T-cell (primary cell): ENCODE measurements at regions not wholly inside any gene's neighbourhood (a gene's known extent, or its start where the extent isn't known, plus 50 kb on each side); places are given as distances from the start of the nearest gene placed in this dataset.
A peak's percentile ranks its signal among the peaks of the same experiment; 100 is the strongest.
"Not testable (repeated sequence)": the region's sequence is repeated elsewhere in the genome, so short reads cannot be mapped to it uniquely, and the experiment has no call there.

Experiments
- ATAC-seq, 4 experiments: fragments of 200-7000 bp in 3 of 4; fragments of 150-1000 bp in 1 of 4; cut with Tn5 transposase; replicated peaks in 1 of 4; 1 replicate in 3 of 4; 2 replicates in 1 of 4; pipeline ENCODE4 v1.10.0; 2021; ENCODE audit warnings: moderate library complexity in 3 of 4, mild to moderate bottlenecking in 2 of 4, moderate number of reproducible peaks in 1 of 4
- CTCF ChIA-PET, 2 donors: fragments of 300-600 bp; sonication (Branson Sonifier 250); formaldehyde crosslinking; loops; one replicate each; lab custom pipeline; 2022; ENCODE audit warnings: antibody characterized with exemption in 2 of 2; lab: Charles Lee
- POLR2A ChIA-PET, 2 donors: fragments of 300-600 bp; sonication (Branson Sonifier 250); formaldehyde crosslinking; loops; one replicate each; lab custom pipeline; 2022; ENCODE audit warnings: antibody characterized with exemption in 2 of 2; lab: Charles Lee
- DNase-seq, 35 experiments: peaks; one replicate each; pipeline versions ENCODE4 v3.0.0 to v3.0.0-alpha.2; 2013 to 2023
- H3K27ac ChIP-seq: one replicate; pipeline ENCODE4 v1.5.1; 2013; ENCODE audit warnings: low read length
- H3K27me3 ChIP-seq, 2 experiments: replicated peaks in 1 of 2; 1 replicate in 1 of 2; 2 replicates in 1 of 2; pipeline versions ENCODE4 v1.6.1 to v1.7.0; 2013; ENCODE audit warnings: low read length in 1 of 2, mixed read lengths in 1 of 2; ENCODE audit not compliant: control insufficient read depth in 2 of 2, insufficient read depth in 2 of 2; ENCODE audit errors: extremely low read depth in 1 of 2
- H3K36me3 ChIP-seq, 2 donors: 1 replicate in 1 of 2; 2 replicates in 1 of 2; pipeline versions ENCODE4 v1.6.1 to v1.7.0; 2013; ENCODE audit warnings: low read length in 1 of 2; ENCODE audit not compliant: control insufficient read depth in 2 of 2, insufficient read depth in 1 of 2; ENCODE audit errors: extremely low read depth in 1 of 2
- H3K4me1 ChIP-seq, 2 experiments: 1 replicate in 1 of 2; 2 replicates in 1 of 2; pipeline versions ENCODE4 v1.6.1 to v1.7.0; 2013; ENCODE audit warnings: low read length in 2 of 2, mixed read lengths in 1 of 2; ENCODE audit not compliant: insufficient read depth in 2 of 2, control insufficient read depth in 1 of 2; ENCODE audit errors: extremely low read depth in 1 of 2
- H3K4me3 ChIP-seq, 2 donors: 1 replicate in 1 of 2; 2 replicates in 1 of 2; pipeline versions ENCODE4 v1.5.1 to v1.7.0; 2013; ENCODE audit warnings: mild to moderate bottlenecking in 2 of 2, low read length in 1 of 2, moderate library complexity in 1 of 2; ENCODE audit not compliant: control insufficient read depth in 1 of 2; ENCODE audit errors: extremely low read depth in 1 of 2
- H3K9me3 ChIP-seq: 2 replicates; pipeline ENCODE4 v1.7.0; 2013
- H3K27ac Mint-ChIP-seq, 2 donors: one replicate each; pipeline ENCODE4 v1.8.0; 2020 to 2021; ENCODE audit warnings: mild to moderate bottlenecking in 2 of 2, mixed read lengths in 2 of 2
- H3K27me3 Mint-ChIP-seq, 2 donors: one replicate each; pipeline ENCODE4 v1.8.0; 2021 to 2022; ENCODE audit warnings: mixed read lengths in 2 of 2
- H3K36me3 Mint-ChIP-seq: one replicate; pipeline ENCODE4 v1.8.0; 2021; ENCODE audit warnings: mixed read lengths
- H3K4me1 Mint-ChIP-seq, 3 donors: one replicate each; pipeline ENCODE4 v1.8.0; 2020 to 2022; ENCODE audit warnings: mixed read lengths in 3 of 3, mild to moderate bottlenecking in 1 of 3
- H3K4me3 Mint-ChIP-seq, 3 donors: one replicate each; pipeline ENCODE4 v1.8.0; 2020 to 2022; ENCODE audit warnings: mild to moderate bottlenecking in 3 of 3, mixed read lengths in 3 of 3, moderate library complexity in 3 of 3
- H3K9me3 Mint-ChIP-seq, 3 donors: one replicate each; pipeline ENCODE4 v1.8.0; 2020 to 2022; ENCODE audit warnings: mixed read lengths in 3 of 3
- WGBS: methylation state at CpG from one replicate; pipeline ENCODE4 v1.1.5; 2013; ENCODE audit warnings: missing lambda C conversion rate; ENCODE audit not compliant: insufficient coverage; 5-methylcytosine and 5-hydroxymethylcytosine counted together

DNA sequence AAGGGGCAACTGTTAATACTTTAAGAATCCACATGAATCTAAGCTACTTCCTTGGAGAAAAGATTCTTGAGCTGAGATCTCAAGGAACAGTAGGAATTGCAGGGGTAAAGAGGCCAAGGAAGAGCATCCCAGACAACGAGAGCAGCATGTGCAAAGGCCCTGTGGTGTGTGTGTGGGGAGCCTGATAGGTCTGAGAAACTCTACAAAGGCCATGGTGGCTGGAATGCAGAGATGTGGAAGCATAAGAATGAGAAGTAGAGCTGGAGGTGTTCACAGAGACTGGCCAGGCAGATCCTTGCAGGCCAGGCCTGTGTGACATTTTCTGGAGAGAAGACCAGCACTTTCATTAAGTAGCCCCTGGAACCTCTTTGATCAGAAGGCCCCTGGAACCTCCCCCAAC lies 105.8 kb upstream of the GRK3 start:
- H3K27me3 ChIP-seq, DNase-seq, ATAC-seq, H3K27me3 Mint-ChIP-seq, CTCF ChIA-PET, H3K4me3 Mint-ChIP-seq, H3K27ac Mint-ChIP-seq, H3K4me3 ChIP-seq, H3K9me3 Mint-ChIP-seq, H3K9me3 ChIP-seq, H3K4me1 ChIP-seq, POLR2A ChIA-PET, H3K27ac ChIP-seq: not testable (repeated sequence)
- H3K4me1 Mint-ChIP-seq = peaks cover 11 to 22% (median 15%) of the 10 kb centered on the region in 3 donors
- H3K36me3 ChIP-seq = peaks cover 6 to 46% of the 10 kb centered on the region in 2 donors
- 85% methylated on average over 1 of the region's 1 CpG for WGBS
- H3K36me3 Mint-ChIP-seq = peaks cover 48% of the 10 kb centered on the region

GRCh38 chr22:25460682-25461081 lies 103.8 kb upstream of the GRK3 start:
- H3K4me3 ChIP-seq, POLR2A ChIA-PET, H3K27me3 ChIP-seq, ATAC-seq, H3K4me1 Mint-ChIP-seq, H3K4me3 Mint-ChIP-seq, DNase-seq, H3K4me1 ChIP-seq, H3K27me3 Mint-ChIP-seq, H3K27ac ChIP-seq, H3K9me3 Mint-ChIP-seq, H3K9me3 ChIP-seq, H3K27ac Mint-ChIP-seq, CTCF ChIA-PET: not testable (repeated sequence)
- peaks cover 6 to 37% of the 10 kb centered on the region in 2 donors for H3K36me3 ChIP-seq
- H3K36me3 Mint-ChIP-seq = peaks cover 39% of the 10 kb centered on the region
- no CpG with 5 or more reads among the region's 2 CpGs for WGBS

GRCh38 chr22:25461301-25461700 lies 103.2 kb upstream of the GRK3 start:
- WGBS = 60% methylated on average over 1 of the region's 7 CpGs

DNA sequence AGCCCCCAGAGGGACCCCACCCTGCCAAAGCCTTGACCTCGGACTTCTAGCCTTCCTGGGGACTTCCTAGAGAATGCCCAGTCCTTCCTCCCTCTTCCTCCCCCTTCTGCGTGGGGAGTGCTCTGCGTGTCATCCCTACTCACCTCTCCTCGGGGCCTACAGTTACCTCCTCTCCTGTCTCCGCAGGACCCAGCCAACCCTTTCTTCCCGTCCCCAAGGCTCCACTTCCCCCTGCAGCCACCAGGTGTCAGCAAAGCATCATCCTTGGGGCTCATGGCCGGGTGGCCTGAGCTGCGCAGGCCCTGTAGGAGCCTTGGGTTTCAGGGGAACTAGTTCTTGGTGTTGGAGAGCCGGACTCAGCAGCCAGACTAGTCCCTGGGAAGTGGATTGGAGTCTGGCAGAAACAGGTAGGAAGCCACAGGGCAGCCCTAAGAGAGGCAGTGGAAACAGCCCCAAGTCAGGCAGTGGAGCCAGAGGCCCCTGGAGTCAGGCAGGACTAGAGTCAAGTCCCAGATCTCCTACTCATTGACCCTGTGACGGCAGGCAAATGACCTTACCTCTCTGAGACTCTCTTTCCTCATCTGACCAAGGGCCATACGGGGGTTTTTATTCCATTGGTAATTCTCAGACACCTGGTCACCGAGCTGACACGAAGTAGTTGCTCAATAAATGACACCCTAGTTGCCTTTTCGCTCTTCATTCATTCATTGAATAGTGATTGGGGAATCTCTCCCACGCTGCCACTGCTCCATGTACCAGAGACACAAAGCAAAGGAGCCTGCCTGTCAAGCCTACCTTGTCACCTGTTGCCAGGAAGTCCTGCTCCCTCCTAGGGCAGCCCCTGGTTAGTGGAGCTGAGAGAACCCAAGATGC lies 101.8 kb upstream of the GRK3 start:
- WGBS = 24% methylated on average over 4 of the region's 15 CpGs
- H3K27me3 ChIP-seq, H3K27ac ChIP-seq, H3K4me3 ChIP-seq, H3K9me3 ChIP-seq, H3K4me1 Mint-ChIP-seq, H3K27me3 Mint-ChIP-seq, H3K27ac Mint-ChIP-seq, H3K9me3 Mint-ChIP-seq, H3K4me3 Mint-ChIP-seq, POLR2A ChIA-PET, H3K4me1 ChIP-seq: not testable (repeated sequence)
- H3K36me3 Mint-ChIP-seq = peaks cover 36% of the 10 kb centered on the region
- DNase-seq (peak; percentile 24 to 79 (median 61)), ATAC-seq (peak; percentile 80 to 95 (median 89))
- CTCF ChIA-PET = interaction anchor here (0.6 to 1.3 kb wide), 2 partner anchors 310 kb away, joined by 3 to 4 read pairs; no protein-coding TSS in a partner anchor
- peaks cover 12 to 34% of the 10 kb centered on the region in 2 donors for H3K36me3 ChIP-seq

More at GRCh38 chr22:25461301-25461700, 103.2 kb upstream of the GRK3 start:
- no peak overlapping the region for H3K4me3 ChIP-seq
- no peak for ATAC-seq
- Mint-ChIP-seq H3K36me3 (peaks cover 43% of the 10 kb centered on the region), H3K4me3 (no peak overlapping the region), H3K27me3 (no peaks in the 10 kb centered on the region), H3K27ac (no peak overlapping the region), H3K9me3 (no peaks in the 10 kb centered on the region), H3K4me1 (peaks cover 2 to 7% (median 5%) of the 10 kb centered on the region in 3 donors)
- no peaks in the 10 kb centered on the region for H3K27me3 ChIP-seq
- H3K36me3 ChIP-seq = peaks cover 10 to 36% of the 10 kb centered on the region in 2 donors
- ChIA-PET CTCF (interaction anchor here in 1 of 2 donors (0.6 kb wide), 1 partner anchor 313 kb away, joined by 4 read pairs; no protein-coding TSS in a partner anchor), POLR2A (no interaction called here)
- no peaks in the 10 kb centered on the region for H3K9me3 ChIP-seq
- H3K4me1 ChIP-seq = no peaks in the 10 kb centered on the region
- DNase-seq = no peak
- no peak overlapping the region for H3K27ac ChIP-seq

GRCh38 chr22:25463347-25463628 lies 101.2 kb upstream of the GRK3 start:
- H3K27me3 Mint-ChIP-seq, H3K4me3 Mint-ChIP-seq, DNase-seq, CTCF ChIA-PET, POLR2A ChIA-PET, H3K4me1 Mint-ChIP-seq, H3K9me3 Mint-ChIP-seq, ATAC-seq, H3K9me3 ChIP-seq, H3K4me1 ChIP-seq, H3K27ac Mint-ChIP-seq, H3K4me3 ChIP-seq, H3K27ac ChIP-seq, H3K27me3 ChIP-seq: not testable (repeated sequence)
- peaks cover 12 to 32% of the 10 kb centered on the region in 2 donors for H3K36me3 ChIP-seq
- no CpG with 5 or more reads among the region's 8 CpGs for WGBS
- H3K36me3 Mint-ChIP-seq = peaks cover 36% of the 10 kb centered on the region

GRCh38 chr22:25464326-25464725 lies 100.1 kb upstream of the GRK3 start:
- H3K4me1 ChIP-seq, H3K4me1 Mint-ChIP-seq, ATAC-seq, H3K4me3 ChIP-seq, H3K4me3 Mint-ChIP-seq, H3K27ac Mint-ChIP-seq, H3K27me3 Mint-ChIP-seq, H3K27me3 ChIP-seq, CTCF ChIA-PET, H3K9me3 ChIP-seq, DNase-seq, H3K27ac ChIP-seq, H3K9me3 Mint-ChIP-seq, POLR2A ChIA-PET: not testable (repeated sequence)
- WGBS = 85% methylated on average over 4 of the region's 9 CpGs
- peaks cover 30% of the 10 kb centered on the region for H3K36me3 Mint-ChIP-seq
- peaks cover 12 to 23% of the 10 kb centered on the region in 2 donors for H3K36me3 ChIP-seq
